ENCODE measurements at regions not wholly inside any gene's neighbourhood (a gene's known extent, or its start where the extent isn't known, plus 50 kb on each side); places are given as distances from the start of the nearest gene placed in this dataset.

DNA sequence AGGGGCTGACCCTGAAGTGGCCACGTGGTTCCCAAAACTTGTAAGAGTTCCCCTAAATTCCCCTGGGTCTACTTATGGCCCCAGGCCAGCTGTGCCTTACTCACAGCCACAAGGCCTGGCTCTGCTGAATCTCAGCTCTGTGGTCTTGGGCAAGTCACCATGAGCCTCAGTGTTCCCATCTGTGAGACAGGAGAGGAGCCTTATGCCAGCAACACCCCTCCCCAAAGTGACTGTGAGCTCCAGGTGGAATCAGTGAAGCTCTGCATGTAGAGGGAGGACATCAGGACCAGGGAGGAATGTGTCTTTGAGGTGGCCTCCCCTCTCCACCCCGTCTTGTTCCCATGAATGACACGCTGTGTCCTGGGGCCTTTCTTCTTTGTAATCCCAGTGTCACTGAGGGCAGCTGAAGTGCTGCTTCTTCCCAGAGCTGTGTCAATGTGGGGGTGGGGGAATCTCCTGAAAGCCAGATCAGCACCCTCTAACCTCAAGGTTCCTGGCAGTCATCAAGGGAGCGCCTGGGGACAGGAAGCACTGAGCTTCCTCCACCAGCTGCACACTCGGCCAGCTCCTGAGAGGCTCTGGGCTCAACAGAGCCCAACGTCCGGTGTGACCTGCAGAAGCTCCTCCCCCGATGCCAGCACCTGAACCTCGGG lies 258.9 kb downstream of the UACA start:
- peak; percentile 12 for DNase-seq

DNA sequence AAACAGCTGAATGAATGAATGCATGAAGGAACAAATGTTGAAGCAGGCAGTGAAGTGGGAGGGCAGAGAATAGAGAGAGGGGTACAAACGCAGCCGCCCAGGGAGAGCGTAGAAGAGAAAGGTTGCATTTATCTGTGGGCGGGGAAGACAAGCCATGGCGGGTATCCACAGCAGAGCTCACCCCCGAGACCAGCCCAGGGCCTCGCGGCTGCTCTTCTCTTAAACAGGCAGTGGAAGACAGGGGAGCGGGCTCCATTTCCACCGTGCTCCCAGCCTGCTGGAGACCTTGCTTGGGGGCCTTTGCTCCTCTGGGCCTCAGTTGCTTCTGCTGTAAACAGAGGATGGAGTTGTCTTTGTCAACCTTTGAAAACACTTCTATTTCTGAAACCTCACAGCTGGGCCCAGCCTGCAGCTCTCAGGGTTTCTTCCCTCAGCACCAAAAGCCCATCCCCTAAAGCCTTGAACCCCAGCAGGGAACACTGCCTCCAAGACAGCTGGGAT lies 259.5 kb downstream of the UACA start:
- no peak for DNase-seq

DNA sequence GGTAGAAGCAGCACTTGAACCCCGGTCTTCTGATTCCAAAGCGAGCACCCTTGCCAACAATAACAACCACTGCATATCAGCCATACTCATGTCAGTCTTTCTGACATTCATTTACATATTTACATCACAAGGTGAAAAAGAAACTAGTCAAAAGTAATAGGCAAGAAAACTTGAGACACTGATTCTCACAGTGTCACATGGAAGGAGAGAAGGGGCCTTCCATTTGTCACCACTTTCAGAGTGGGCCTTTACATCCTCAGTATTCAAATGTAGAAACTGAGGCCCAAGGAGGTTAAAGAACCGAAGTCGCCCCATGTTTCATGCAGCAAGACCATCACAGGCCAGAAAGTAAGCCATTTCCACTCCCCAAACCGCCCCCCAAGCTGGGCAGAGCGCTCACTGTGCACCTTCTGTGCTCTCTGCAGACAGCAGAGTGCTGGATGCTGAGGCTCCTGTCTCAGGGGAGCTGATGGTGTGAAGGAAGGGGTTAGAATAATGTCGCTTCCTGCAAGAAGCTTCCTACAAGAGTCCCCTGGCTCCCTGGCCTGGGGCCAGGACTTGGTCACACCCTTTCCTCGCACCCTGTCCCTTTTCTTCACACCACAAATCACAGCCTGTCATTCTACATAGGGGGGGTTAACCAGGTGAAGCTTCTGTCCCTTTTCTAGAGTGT lies 260.1 kb downstream of the UACA start:
- DNase-seq = no peak

DNA sequence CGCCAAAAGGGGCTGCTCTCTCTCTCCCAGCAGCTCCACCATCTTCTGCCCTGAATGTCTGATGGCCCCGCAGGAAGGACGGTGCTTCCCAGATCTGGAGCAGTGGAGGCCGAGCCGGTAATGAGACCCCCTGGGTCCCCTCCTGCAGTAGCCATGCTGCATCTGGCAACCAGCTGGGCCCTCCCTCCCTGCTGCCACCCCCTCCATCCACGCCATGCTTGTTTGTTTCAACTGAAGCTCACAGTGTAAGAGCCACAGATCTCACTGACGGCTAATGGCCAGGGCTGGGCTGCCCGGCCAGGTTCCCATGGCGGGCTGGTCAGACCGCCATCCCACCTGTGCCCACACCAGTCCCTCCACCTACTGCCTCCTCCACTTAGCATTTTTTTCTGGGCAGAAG lies 260.8 kb downstream of the UACA start:
- DNase-seq = no peak

GRCh38 chr15:70501849-70502248 lies 261.5 kb downstream of the UACA start:
- no peak for DNase-seq

- DNase-seq = no peak
Observed at GRCh38 chr15:70501121-70501727, 262.1 kb downstream of the UACA start.

GRCh38 chr15:70499791-70500190 lies 263.6 kb downstream of the UACA start:
- DNase-seq = no peak

DNA sequence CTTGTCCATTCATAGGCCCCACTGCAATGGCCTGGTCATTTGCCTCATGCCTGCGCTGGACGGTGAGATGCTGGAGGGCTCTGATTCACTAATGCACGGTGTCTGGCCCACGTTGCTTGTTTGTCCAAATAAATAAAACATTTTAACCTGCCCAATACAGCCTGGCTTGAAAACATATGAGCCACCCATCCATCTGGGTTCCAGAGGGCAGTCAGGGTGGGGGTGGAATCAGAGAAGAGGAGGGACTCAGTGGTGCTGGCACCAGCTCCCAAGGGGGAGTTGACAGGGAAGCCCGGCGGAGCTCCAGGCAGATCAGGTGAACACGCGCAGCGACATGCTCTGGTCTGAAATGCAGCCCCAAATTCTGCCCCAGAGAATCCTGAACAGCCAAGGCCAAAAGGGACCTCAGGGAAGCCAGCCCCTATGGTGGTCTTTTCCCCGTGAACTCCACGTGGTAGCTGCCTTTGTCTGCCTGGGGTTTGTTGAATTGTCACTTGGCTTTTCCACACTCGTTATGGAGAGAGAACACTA lies 265.2 kb downstream of the UACA start:
- DNase-seq = no peak

GRCh38 chr15:70497661-70498060 lies 265.7 kb downstream of the UACA start:
- no peak for DNase-seq

DNA sequence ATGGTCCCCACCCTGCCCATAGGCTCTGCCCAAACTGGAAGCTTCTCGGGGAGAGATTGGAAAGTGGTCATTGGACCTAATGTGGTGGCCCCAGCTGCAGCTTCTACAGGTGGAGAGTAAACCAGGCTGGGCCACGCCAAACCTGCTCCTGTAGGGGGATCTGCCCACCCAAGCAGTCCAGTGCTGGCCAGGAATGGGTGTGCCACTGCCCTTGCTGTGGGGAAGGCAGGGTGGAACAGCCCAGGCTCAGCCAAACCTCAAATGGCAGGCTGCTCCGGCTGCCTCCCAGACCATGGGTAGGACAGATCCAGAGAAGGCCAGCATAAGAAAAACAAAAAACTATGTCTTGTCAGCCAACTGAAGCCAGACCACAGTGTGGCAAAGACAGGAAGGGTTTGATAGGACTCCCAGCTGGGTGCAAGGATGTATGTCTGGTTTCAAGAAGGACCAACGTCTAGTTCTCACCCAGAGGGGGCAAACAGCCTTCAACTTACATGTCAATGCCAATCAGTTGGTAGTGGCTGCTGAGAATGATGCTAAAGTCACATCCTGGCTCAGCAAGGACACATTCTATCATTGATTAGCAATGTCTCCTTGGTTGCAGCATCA lies 267.3 kb downstream of the UACA start:
- no peak for DNase-seq

DNA sequence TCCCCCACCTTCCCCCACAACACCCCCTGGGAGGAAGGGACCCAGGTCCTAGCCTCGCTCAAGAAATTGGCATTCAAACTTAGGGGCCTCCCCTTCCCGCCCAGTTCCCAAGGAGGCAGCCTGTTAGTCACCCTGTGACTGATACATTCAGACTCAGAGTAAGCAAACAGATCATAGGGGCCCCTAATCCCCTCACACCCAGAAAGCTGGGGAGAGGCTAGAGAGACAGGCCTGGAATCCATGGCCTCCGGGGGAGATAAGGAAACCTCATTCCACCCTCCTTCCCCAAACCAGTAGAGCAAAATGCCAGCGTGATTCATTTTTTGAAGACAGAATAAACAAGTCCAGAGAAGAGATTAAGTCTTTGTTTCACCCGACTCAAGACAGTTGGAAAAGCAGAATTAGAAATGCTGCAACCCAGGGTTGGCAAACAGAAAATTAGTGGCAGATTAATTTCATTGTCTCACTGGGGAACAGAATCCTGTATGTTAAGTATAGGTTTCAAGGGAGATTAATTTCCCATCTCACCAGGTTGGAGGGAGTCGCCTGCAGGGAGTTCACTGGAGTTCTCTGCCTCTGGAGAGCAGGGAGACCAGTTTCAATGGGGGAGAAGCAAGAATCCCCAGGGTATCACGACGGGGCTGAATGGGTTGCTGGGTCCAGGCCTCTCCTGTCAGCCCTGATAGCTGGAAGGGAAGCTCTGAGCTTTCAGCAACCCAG lies 268.3 kb downstream of the UACA start:
- DNase-seq = no peak

GRCh38 chr15:70494517-70494851 lies 268.9 kb downstream of the UACA start:
- DNase-seq = no peak

DNA sequence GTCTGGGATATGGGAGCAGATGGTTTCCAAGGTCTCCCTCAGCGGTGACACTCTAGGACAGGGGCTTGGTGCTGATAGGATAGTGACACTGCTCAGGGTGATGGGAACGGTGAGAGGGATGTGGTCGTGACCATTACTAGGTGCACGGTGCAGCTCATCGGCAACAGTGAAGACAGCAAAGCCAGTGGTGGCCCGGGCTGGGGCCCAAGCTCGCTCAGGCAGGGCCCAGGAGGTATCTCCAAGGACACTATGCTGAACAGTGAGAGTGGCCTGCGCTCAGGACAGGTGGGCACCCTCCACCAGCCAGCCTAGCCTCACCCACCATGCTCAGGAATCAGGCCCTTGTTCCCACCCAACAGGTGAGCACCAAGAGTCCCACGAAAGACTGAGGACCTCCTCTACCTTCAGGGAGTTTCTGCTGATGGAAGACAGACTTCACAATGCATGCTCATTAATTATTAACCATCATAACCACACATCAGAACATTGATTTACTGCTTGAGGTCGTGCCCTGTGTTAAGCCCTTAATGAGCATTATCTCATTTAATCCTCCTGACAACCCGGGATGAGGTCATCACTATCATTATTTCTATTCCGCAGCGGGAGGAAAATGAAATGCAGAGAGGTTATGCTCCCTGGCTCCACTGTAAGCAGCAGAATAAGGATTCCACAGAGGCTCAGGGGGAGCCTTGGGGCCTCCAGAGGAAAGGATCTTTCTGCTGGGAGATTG lies 269.4 kb downstream of the UACA start:
- DNase-seq = no peak

GRCh38 chr15:70493376-70493775 lies 270.0 kb downstream of the UACA start:
- no peak for DNase-seq

DNA sequence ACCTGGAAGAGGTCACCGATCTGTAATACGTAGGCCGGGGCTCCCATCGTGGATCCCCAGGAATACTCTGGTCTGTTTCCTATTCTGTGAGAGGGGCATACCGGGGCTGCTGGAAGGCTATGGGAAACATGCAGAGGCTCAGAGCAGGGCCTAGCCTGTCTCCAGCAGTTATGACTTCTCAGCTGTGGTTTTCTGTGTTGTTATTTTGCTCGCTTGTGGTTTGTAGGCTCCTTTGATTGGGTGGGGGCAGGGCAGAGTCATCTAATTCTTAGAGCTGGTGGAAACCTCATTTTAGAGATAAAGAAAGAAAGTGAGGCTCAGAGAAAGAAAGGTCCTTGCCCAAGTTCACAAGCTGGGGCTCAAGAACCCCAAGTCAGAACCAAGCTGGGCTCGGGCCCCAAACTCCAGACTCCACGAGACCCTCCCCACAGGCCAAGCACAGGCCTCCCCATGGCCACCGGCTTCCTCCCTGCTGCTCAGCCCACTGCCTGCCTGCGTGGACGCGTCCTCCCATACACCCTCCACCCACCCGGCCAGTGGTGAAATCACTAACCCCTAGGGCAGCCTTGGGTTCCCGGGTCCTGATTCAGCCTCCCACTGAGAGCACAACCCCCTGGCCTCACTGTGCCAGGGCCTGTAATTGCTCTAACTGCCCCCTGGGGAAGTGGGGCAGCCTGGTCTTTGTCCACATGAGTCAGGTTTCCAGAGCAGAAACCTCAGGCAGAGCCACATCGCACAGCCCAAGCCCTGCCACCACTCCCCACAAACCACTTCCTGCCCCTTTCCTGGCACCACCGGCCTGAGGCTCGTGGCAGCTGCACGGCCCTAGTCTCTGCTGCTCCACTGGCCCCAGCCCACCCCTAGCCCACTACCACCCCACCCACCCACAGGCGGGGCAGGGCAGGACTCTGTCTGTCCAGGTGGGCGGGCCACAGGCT lies 270.8 kb downstream of the UACA start:
- no peak for DNase-seq

DNA sequence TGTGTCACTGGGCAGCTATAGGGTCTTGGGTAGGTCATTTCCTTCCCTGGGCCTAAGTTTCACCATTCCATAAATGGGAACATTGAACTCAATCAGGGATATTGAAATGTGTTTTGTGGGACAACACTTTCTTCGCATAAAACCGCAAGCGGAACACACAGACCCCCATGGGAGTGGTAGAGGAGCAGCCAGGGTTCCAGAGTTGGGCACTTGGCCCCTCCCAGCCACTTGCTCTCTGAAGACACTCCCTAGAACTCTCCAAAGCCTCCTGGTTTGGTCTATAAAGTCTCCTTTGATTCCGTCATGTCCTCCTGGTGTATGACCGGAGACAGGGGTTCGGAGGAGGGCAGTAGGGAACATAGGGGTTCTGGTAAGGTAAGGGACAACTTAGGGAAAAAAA lies 271.7 kb downstream of the UACA start:
- no peak for DNase-seq

DNA sequence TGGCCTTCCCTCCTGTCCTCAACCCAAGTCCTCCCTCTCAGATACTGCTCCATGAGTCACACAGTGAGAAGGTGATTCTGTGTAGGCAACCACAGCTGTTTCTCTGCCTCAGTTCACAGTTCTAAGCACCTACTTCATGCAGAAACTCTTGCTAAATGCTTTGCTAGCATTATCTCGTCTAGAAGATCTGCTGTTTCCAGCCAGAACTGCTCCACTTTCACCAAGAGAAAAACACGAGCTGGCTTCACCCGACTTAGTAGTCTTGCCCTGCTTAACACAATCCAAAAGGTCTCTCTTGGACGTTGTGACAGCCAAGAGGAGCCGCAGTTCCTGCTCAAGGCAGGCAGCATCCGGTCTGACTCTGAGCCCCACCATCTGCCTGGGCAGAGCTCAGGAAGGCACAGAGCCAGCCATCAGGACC lies 272.1 kb downstream of the UACA start:
- DNase-seq = no peak

DNA sequence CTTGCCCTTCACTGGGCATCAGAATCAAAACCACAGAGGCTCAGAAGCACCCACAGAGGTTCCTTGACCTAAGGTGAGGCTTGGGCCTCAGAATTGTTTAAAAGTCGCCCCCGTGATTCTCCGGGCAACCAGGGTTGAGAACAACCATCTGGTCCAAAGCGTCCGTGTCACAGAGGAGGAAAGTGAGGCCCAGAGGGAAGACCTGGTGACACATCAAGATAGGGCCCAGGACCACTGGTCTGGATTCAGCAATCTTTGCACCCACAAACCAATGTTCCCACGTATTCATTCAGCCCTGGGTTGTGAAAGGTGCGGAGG lies 272.6 kb downstream of the UACA start:
- DNase-seq = no peak

- no peak for DNase-seq
Observed at GRCh38 chr15:70490148-70490837, 273.1 kb downstream of the UACA start.

DNA sequence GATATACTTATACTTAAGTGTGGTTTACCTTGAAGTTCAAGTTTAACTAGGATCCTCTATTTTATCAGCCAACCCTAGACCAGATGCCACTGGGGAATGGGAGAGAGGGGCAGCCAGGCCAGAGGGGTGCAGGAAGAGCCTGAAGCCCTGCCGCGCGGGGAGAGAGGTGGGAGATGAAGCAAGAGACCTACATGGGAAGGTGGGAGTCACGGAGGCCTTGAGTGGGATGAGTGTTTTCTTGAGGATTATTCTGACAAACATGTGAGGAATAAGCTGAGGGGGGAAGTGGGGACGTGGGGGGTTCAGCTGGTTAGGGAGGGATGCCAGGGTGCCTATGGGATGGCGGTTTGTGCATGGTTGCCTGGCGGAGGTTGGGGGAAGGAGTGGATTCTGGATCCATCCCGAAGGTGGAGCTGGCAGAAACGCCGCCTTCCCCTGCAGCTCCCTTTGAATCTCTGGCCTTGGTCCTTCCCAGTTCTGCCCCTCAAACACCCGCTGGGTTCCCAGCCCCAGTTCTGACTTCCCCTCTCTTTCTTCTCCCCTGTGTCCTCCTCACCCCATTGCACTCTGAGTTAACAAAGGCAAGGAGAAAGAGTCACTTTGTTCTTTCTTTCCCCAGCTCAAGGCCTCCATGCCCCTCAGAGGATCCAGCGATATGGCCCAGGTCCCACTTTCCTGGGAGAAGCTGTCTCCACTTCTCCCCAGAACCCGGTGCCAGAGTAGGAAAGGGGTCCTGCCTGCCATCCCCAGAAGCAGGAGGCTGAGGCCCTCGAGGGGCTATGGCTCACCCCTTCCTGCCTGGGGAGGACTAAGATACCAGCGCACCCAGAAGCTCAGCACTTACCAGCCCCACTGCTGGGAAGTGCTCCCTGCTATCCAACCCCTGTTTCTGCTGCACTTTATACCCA lies 274.2 kb downstream of the UACA start:
- DNase-seq = no peak
